ENCODE measurements at regions not wholly inside any gene's neighbourhood (a gene's known extent, or its start where the extent isn't known, plus 50 kb on each side); places are given as distances from the start of the nearest gene placed in this dataset.

GRCh38 chr9:12958708-12959107 lies 183.9 kb downstream of the LURAP1L start:
- H3K4me1 Mint-ChIP-seq = peaks cover 8% of the 10 kb centered on the region; the same call in 2 of the 3 replicates
- Histone ChIP-seq H3K4me1 (ENCODE audit: insufficient read depth) (peaks cover 4% of the 10 kb centered on the region; the same call in 1 of the 2 replicates), H3K79me2 (replicated peaks; ENCODE audit: insufficient read depth) (no peaks in the 10 kb centered on the region), H3K4me3 (no peak overlapping the region), H3K27ac (ENCODE audit: low read depth) (no peak overlapping the region), H3F3A (replicated peaks; ENCODE audit: low read depth) (no peaks in the 10 kb centered on the region), H3K27me3 (ENCODE audit: insufficient read depth) (no peaks in the 10 kb centered on the region), H3K9me2 (ENCODE audit: insufficient read depth) (peaks cover 12% of the 10 kb centered on the region), H3K36me3 (ENCODE audit: insufficient read depth) (peaks cover 20% of the 10 kb centered on the region), H2AFZ (no peak overlapping the region), H4K20me1 (replicated peaks; ENCODE audit: insufficient read depth) (no peaks in the 10 kb centered on the region), H3K4me2 (no peak overlapping the region)
- TF ChIP-seq STAT1 (IDR thresholded peaks at IDR 0.05; ENCODE audit: unreplicated experiment) = no peak
- peaks cover 3% of the 10 kb centered on the region for H3K27me3 Mint-ChIP-seq (ENCODE audit: insufficient read depth, low read depth, poor library complexity)
- ATAC-seq (no peak), DNase-seq (ENCODE audit: low spot score) (no peak)
- H3K4me3 Mint-ChIP-seq = no peak overlapping the region
- peaks cover 44% of the 10 kb centered on the region for H3K36me3 Mint-ChIP-seq (ENCODE audit: low read depth)
- H3K27ac Mint-ChIP-seq = no peak overlapping the region
- H3K9me3 Mint-ChIP-seq = peaks cover 44% of the 10 kb centered on the region

- Mint-ChIP-seq H3K9me3 (peaks cover 26% of the 10 kb centered on the region), H3K27ac (no peak overlapping the region; the same call in 1 of the 2 replicates), H3K36me3 (ENCODE audit: low read depth) (peaks cover 28% of the 10 kb centered on the region), H3K4me1 (peaks cover 1% of the 10 kb centered on the region; the same call in 1 of the 3 replicates), H3K27me3 (ENCODE audit: insufficient read depth, low read depth, poor library complexity) (peaks cover 3% of the 10 kb centered on the region), H3K4me3 (no peak overlapping the region)
- no peak overlapping the region for H3K27ac ChIP-seq (ENCODE audit: low read depth)
- no peak overlapping the region for H3K4me2 ChIP-seq
- no peak overlapping the region for H3K4me3 ChIP-seq
- H4K20me1 ChIP-seq (replicated peaks; ENCODE audit: insufficient read depth) = no peaks in the 10 kb centered on the region
- DNase-seq (ENCODE audit: low spot score) = no peak
- H3K4me1 ChIP-seq (ENCODE audit: insufficient read depth) = 0 out of 2 replicates have a peak, but pooled peaks cover 4% of the 10 kb centered on the region
- no peaks in the 10 kb centered on the region for H3F3A ChIP-seq (replicated peaks; ENCODE audit: low read depth)
- H3K36me3 ChIP-seq (ENCODE audit: insufficient read depth) = peaks cover 16% of the 10 kb centered on the region
- H3K79me2 ChIP-seq (replicated peaks; ENCODE audit: insufficient read depth) = no peaks in the 10 kb centered on the region
- ATAC-seq = no peak
- H3K27me3 ChIP-seq (ENCODE audit: insufficient read depth) = no peaks in the 10 kb centered on the region
- no peak overlapping the region for H2AFZ ChIP-seq
- peaks cover 14% of the 10 kb centered on the region for H3K9me2 ChIP-seq (ENCODE audit: insufficient read depth)
- TF ChIP-seq EZH2 (IDR thresholded peaks at IDR 0.05; ENCODE audit: low read depth, unreplicated experiment) (no peak), JUNB (IDR thresholded peaks at IDR 0.05; ENCODE audit: unreplicated experiment) (no peak), STAT1 (IDR thresholded peaks at IDR 0.05; ENCODE audit: unreplicated experiment) (no peak), ZNF331 (CRISPR knock-in tag; IDR thresholded peaks at IDR 0.05; ENCODE audit: low read depth) (no peak), ZNF462 (CRISPR knock-in tag; IDR thresholded peaks at IDR 0.05) (no peak), REST (IDR thresholded peaks at IDR 0.05; ENCODE audit: unreplicated experiment) (no peak), EZH2phosphoT487 (IDR thresholded peaks at IDR 0.05; ENCODE audit: unreplicated experiment) (no peak), ETS1 (IDR thresholded peaks at IDR 0.05) (no peak)
Observed at GRCh38 chr9:12961276-12961809, 186.5 kb downstream of the LURAP1L start.

All from GM23338 (cell line).